Activated gamma-delta T cell treated with Interleukin-2 at 50 U/mL for 16 hours (primary cell): ENCODE measurements at regions not wholly inside any gene's neighbourhood (a gene's known extent, or its start where the extent isn't known, plus 50 kb on each side); places are given as distances from the start of the nearest gene placed in this dataset.

ENCODE experiments used
- DNase-seq: peaks from one replicate; pipeline ENCODE4 v3.0.0-alpha.2; 2020

- no peak for DNase-seq
Observed at GRCh38 chr7:22909917-22910316, 87.3 kb upstream of the TOMM7 start.

DNA sequence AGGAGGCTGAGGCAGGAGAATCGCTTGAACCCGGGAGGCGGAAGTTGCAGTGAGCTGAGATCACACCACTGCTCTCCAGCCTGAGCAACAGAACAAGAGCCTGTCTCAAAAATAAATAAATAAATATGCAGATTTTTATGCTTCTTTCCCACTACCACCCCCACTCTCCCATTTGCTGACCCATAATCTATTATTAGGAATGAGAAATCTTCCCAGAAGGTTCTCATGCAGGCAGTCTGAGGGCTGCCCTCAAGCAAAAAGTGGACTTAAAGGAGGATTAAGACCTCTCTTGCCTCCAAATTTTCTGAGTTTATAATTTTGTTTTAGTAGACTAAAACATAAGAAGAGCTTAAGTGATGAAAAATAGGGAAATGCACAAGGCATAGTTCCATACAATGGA lies 85.2 kb upstream of the TOMM7 start:
- DNase-seq, result no peak

- DNase-seq, result no peak
Observed at GRCh38 chr7:22900784-22901183, 78.1 kb upstream of the TOMM7 start.

- DNase-seq, result no peak
Observed at GRCh38 chr7:22900101-22900500, 77.5 kb upstream of the TOMM7 start.

DNA sequence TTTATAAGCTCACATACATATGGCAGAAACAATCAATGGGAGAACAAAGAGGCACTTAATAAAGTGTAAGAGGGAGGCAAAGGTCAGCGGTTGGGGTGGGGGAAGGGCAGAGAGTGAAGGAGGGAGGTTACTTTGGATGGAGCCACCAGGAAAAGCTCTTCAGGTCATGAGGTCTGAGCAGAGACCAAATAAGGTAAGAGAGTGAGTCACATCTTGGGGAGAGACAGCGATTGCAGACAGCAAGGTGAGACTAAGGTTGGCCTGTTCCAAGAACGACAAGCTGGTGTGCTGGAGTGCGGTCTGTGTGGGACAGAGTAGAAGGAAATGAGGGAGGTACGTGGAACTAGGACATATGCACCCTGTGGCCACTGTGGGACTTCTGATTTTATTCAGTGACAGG lies 74.3 kb upstream of the TOMM7 start:
- DNase-seq, result no peak

GRCh38 chr7:22895828-22896165 lies 73.1 kb upstream of the TOMM7 start:
- DNase-seq, result no peak

- no peak for DNase-seq
Observed at GRCh38 chr7:22895140-22895827, 72.6 kb upstream of the TOMM7 start.

GRCh38 chr7:22894546-22894945 lies 71.9 kb upstream of the TOMM7 start:
- no peak for DNase-seq

GRCh38 chr7:22890773-22891172 lies 68.1 kb upstream of the TOMM7 start:
- DNase-seq, result no peak

GRCh38 chr7:22885797-22886261 lies 63.2 kb upstream of the TOMM7 start:
- peak; percentile 13 for DNase-seq

- DNase-seq, result no peak
Observed at GRCh38 chr7:22884911-22885788, 62.5 kb upstream of the TOMM7 start.

GRCh38 chr7:22882106-22882505 lies 59.5 kb upstream of the TOMM7 start:
- no peak for DNase-seq

GRCh38 chr7:22879709-22880306 lies 57.2 kb upstream of the TOMM7 start:
- DNase-seq, result no peak

- DNase-seq, result no peak
Observed at GRCh38 chr7:22879280-22879679, 56.6 kb upstream of the TOMM7 start.

DNA sequence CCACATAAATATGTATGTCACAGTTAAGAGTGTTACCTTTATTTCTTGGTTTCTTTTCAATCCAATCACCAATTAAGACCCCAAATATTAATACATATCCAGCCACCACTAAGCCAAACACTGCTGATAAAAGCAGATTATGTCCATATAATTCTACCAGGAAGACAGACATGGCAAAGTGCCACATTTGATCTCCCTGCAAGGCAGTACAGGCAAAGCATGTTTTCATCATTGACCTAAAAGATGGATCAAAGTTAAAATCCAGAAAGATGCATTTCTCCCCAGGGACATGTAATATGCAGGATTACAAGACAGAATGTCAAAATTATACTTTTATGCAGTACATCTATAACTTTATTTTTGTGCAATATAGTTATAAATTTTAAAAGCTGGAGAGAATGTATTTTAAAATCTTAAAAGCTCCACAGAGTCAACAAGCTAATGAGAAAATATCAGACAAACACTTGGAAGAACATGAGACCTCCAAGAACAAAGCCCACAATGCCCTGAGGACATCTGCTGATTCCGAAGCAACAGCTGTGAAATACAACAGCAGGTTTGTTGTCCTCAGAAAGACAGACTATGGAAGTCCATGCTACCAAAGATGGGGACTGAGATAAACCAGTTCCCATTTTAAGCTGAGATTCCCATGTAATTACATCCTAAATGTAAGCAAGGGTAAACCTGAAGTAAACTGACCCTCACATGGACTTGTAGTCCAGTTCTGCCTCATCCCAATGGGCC lies 54.5 kb upstream of the TOMM7 start:
- DNase-seq, result no peak

GRCh38 chr7:22875470-22875869 lies 52.8 kb upstream of the TOMM7 start:
- no peak for DNase-seq

- DNase-seq, result no peak
Observed at GRCh38 chr7:22874904-22875303, 52.3 kb upstream of the TOMM7 start.
